HepG2 (cell line): ENCODE measurements at regions not wholly inside any gene's neighbourhood (a gene's known extent, or its start where the extent isn't known, plus 50 kb on each side); places are given as distances from the start of the nearest gene placed in this dataset.

Experiments used
- ATAC-seq: fragments of 200-7000 bp; cut with Tn5 transposase; 3 replicates; pipeline ENCODE4 v1.9.1; 2020; ENCODE audit warnings: mild to moderate bottlenecking, moderate library complexity
- BruUV-seq: library from RNA; stranded (reverse); fragments of 400-500 nt; replicated peaks from 2 replicates; lab custom pipeline; 2021; lab: Mats Ljungman, UMichigan
- CTCF ChIA-PET: fragments of 300-600 bp; formaldehyde crosslinking; extraction: SDS; loops from one replicate; lab custom pipeline; 2021; ENCODE audit warnings: low total read pairs, inconsistent platforms, low intra/inter-chr PET ratio; lab: Yijun Ruan, JAX
- POLR2A ChIA-PET: fragments of 350-600 bp; sonication (Branson Sonifier 250); formaldehyde crosslinking; loops from one replicate; lab custom pipeline; 2020; ENCODE audit warnings: antibody characterized with exemption, inconsistent platforms; lab: Yijun Ruan, JAX
- DNase-seq: peaks from one replicate; pipeline ENCODE4 v3.0.0-alpha.2; 2015; ENCODE audit warnings: low spot score
- FAIRE-seq: peaks from 3 replicates; lab custom pipeline; 2011; peaks lifted over from hg19 to GRCh38; lab: Jason Lieb, UNC
- H2AFZ ChIP-seq: one replicate; pipeline ENCODE4 v1.6.1; 2011; ENCODE audit warnings: low read length, inconsistent platforms
- H3K27ac ChIP-seq: fragments of 300-600 bp; 3 replicates; pipeline ENCODE4 v1.8.0; 2011; ENCODE audit warnings: mixed run types, mild to moderate bottlenecking, mixed read lengths, low read length, inconsistent platforms; ENCODE audit not compliant: insufficient read depth; ENCODE audit errors: extremely low read length
- H3K27me3 ChIP-seq, 2 experiments: fragments of 200-600 bp in 1 of 2; 2 replicates in 1 of 2; 3 replicates in 1 of 2; pipeline versions ENCODE4 v1.6.0 to v1.8.0; 2011; ENCODE audit warnings: low read length in 2 of 2, mild to moderate bottlenecking in 2 of 2, moderate library complexity in 2 of 2, inconsistent platforms in 1 of 2; ENCODE audit not compliant: insufficient read depth in 2 of 2, control insufficient read depth in 1 of 2
- H3K36me3 ChIP-seq, 2 experiments: fragments of 200-600 bp in 1 of 2; replicated peaks in 1 of 2; 2 replicates in 1 of 2; 3 replicates in 1 of 2; pipeline versions ENCODE4 v1.5.1 to v1.8.0; 2011; ENCODE audit warnings: low read length in 2 of 2, inconsistent platforms in 1 of 2; ENCODE audit not compliant: insufficient read depth in 2 of 2, control insufficient read depth in 1 of 2
- H3K4me1 ChIP-seq: 2 replicates; pipeline ENCODE4 v1.5.1; 2012; ENCODE audit warnings: low read length, inconsistent platforms; ENCODE audit not compliant: insufficient read depth
- H3K4me2 ChIP-seq: 2 replicates; pipeline ENCODE4 v1.6.0; 2011; ENCODE audit warnings: low read depth, low read length, inconsistent platforms
- H3K4me3 ChIP-seq, 3 experiments: fragments of 200-600 bp in 1 of 3; sonication (generic), shearing (Covaris generic) in 1 of 3; replicated peaks in 1 of 3; 2 replicates each; pipeline ENCODE4 v1.5.1; 2011 to 2016; ENCODE audit warnings: low read length in 3 of 3, inconsistent platforms in 2 of 3, low read depth in 2 of 3, mild to moderate bottlenecking in 2 of 3, control low read depth in 1 of 3, mixed read lengths in 1 of 3; ENCODE audit not compliant: insufficient read depth in 1 of 3
- H3K79me2 ChIP-seq: one replicate; pipeline ENCODE4 v1.6.1; 2011; ENCODE audit warnings: low read length, inconsistent platforms; ENCODE audit not compliant: insufficient read depth
- H3K9ac ChIP-seq: 2 replicates; pipeline ENCODE4 v1.6.0; 2011; ENCODE audit warnings: mild to moderate bottlenecking, low read depth, low read length, inconsistent platforms; ENCODE audit not compliant: insufficient read depth
- H3K9me3 ChIP-seq: 2 replicates; pipeline ENCODE4 v1.5.1; 2012; ENCODE audit warnings: mild to moderate bottlenecking, low read length
- H4K20me1 ChIP-seq: 2 replicates; pipeline ENCODE4 v1.6.0; 2011; ENCODE audit warnings: inconsistent platforms, mild to moderate bottlenecking, low read length, moderate library complexity; ENCODE audit not compliant: insufficient read depth
- HDAC1 ChIP-seq: sonication (generic); formaldehyde crosslinking; IDR thresholded peaks from 2 replicates; pipeline ENCODE4 v1.5.1; 2020; ENCODE audit warnings: mild to moderate bottlenecking, missing genetic modification reagents
- HMGXB4 ChIP-seq, 2 experiments: sonication (generic) in 1 of 2; formaldehyde crosslinking in 1 of 2; IDR thresholded peaks; 2 replicates each; pipeline versions ENCODE4 v1.4.0 to v1.6.1; 2018 to 2020; ENCODE audit warnings: missing genetic modification reagents in 2 of 2, borderline replicate concordance in 1 of 2, low read depth in 1 of 2, mild to moderate bottlenecking in 1 of 2, missing biosample characterization in 1 of 2
- HOXA5 ChIP-seq: sonication (generic); formaldehyde crosslinking; IDR thresholded peaks from 2 replicates; pipeline ENCODE4 v1.4.0; 2020; ENCODE audit warnings: missing genetic modification reagents
- IRX3 ChIP-seq: sonication (generic); formaldehyde crosslinking; IDR thresholded peaks from 2 replicates; pipeline ENCODE4 v1.8.1; 2023; ENCODE audit warnings: mild to moderate bottlenecking, low read depth, missing genetic modification reagents, borderline replicate concordance
- NFYB ChIP-seq: sonication (generic); formaldehyde crosslinking; IDR thresholded peaks from 2 replicates; pipeline ENCODE4 v1.4.0; 2020; ENCODE audit warnings: missing genetic modification reagents
- SOX13 ChIP-seq, 3 experiments: fragments of 450-650 bp in 1 of 3; sonication (generic) in 1 of 3; formaldehyde crosslinking in 1 of 3; IDR thresholded peaks in 2 of 3; conservative IDR thresholded peaks in 1 of 3; 2 replicates each; pipeline versions ENCODE4 v1.5.0 to v1.6.1; 2016 to 2020; ENCODE audit warnings: antibody characterized with exemption in 1 of 3, mild to moderate bottlenecking in 1 of 3, missing compliant biosample characterization in 1 of 3, missing genetic modification reagents in 1 of 3, moderate library complexity in 1 of 3
- ZNF253 ChIP-seq: sonication (generic); formaldehyde crosslinking; IDR thresholded peaks from 2 replicates; pipeline ENCODE4 v1.8.0; 2022; ENCODE audit warnings: mild to moderate bottlenecking, missing genetic modification reagents, borderline replicate concordance
- ZNF513 ChIP-seq: sonication (generic); formaldehyde crosslinking; conservative IDR thresholded peaks from 2 replicates; pipeline ENCODE4 v1.5.0; 2020; ENCODE audit warnings: missing genetic modification reagents
- WGBS: methylation state at CpG from one replicate; pipeline ENCODE4 v1.1.6; 2017; ENCODE audit warnings: low lambda C conversion rate; 5-methylcytosine and 5-hydroxymethylcytosine counted together
- in situ Hi-C: cut with HindIII; loops from 2 replicates; pipeline ENCODE4 v1.10.0; 2017; ENCODE audit warnings: low pct_unique_long_range_greater_than_20kb; ENCODE audit not compliant: extremely low pct_ligation_motif_present
- intact Hi-C: fragments of 100-400 bp; cut with micrococcal nuclease; formaldehyde crosslinking; loops from one replicate; pipeline ENCODE4 v1.10.0; 2022; ENCODE audit not compliant: unreplicated experiment

GRCh38 chr7:145462463-145462862, 626.6 kb upstream of the TPK1 start:
- TF ChIP-seq HOXA5 (CRISPR knock-in tag) (no peak), SOX13 (IDR thresholded peaks at IDR 0.05) (no peak), SOX13 (CRISPR knock-in tag; conservative IDR thresholded peaks at IDR 0.05 in 1 of 2, IDR thresholded peaks at IDR 0.05 in 1 of 2) (no peak), ZNF253 (CRISPR knock-in tag) (no peak), IRX3 (no peak), NFYB (no peak), HMGXB4 (CRISPR knock-in tag; IDR thresholded peaks at IDR 0.05; ENCODE audit: borderline replicate concordance in 1 of 2, low read depth in 1 of 2) (no peak)
- TF ChIP-seq, all 625 proteins: peak for 0
- 7% methylated on average over 4 of the region's 4 CpGs for WGBS
- H3K27me3 ChIP-seq: no peaks in the 10 kb centered on the region
- in situ Hi-C loops (no loop called here), intact Hi-C loops (no loop called here)
- no peak overlapping the region for H3K27ac ChIP-seq
- ChIA-PET POLR2A (no interaction called here), CTCF (no interaction called here)
- no TSS peak for BruUV-seq
- no peaks in the 10 kb centered on the region for H4K20me1 ChIP-seq
- no peak overlapping the region for H3K4me2 ChIP-seq
- DNase-seq: no peak
- no peaks in the 10 kb centered on the region for H3K4me1 ChIP-seq
- no peak for ATAC-seq
- no peaks in the 10 kb centered on the region for H3K79me2 ChIP-seq
- H3K9me3 ChIP-seq: peaks cover 89% of the 10 kb centered on the region
- H3K36me3 ChIP-seq: no peaks in the 10 kb centered on the region
- H3K9ac ChIP-seq: no peak overlapping the region
- no peak for FAIRE-seq
- no peak overlapping the region for H3K4me3 ChIP-seq
- H2AFZ ChIP-seq: no peak overlapping the region

- Histone ChIP-seq H2AFZ (no peak overlapping the region), H3K27me3 (no peaks in the 10 kb centered on the region), H3K4me1 (no peaks in the 10 kb centered on the region), H3K9me3 (peaks cover 92% of the 10 kb centered on the region), H3K36me3 (no peaks in the 10 kb centered on the region), H3K27ac (no peak overlapping the region), H3K79me2 (no peaks in the 10 kb centered on the region)
- POLR2A ChIA-PET: no interaction called here
- in situ Hi-C loops: no loop called here
- CTCF ChIA-PET: no interaction called here
- no peak for ATAC-seq
- BruUV-seq: no TSS peak
- no peak for DNase-seq
- no peak for TF ChIP-seq ZNF513
- TF ChIP-seq HDAC1 (CRISPR knock-in tag): no peak
- TF ChIP-seq, all 625 proteins: peak for 0
- no peak for FAIRE-seq
- H3K4me2 ChIP-seq: no peak overlapping the region
- 51% methylated on average over 7 of the region's 7 CpGs for WGBS
- H3K9ac ChIP-seq: no peak overlapping the region
- intact Hi-C loops: no loop called here
- H4K20me1 ChIP-seq: no peaks in the 10 kb centered on the region
- H3K4me3 ChIP-seq: no peak overlapping the region
Measured at GRCh38 chr7:145434811-145435210, 599.0 kb upstream of the TPK1 start.
